Colonic mucosa (tissue), 4 donors: ENCODE measurements at regions not wholly inside any gene's neighbourhood (a gene's known extent, or its start where the extent isn't known, plus 50 kb on each side); places are given as distances from the start of the nearest gene placed in this dataset.
A peak's percentile ranks its signal among the peaks of the same experiment; 100 is the strongest.

Experiments used
- DNase-seq: peaks from one replicate; pipeline ENCODE4 v3.0.0-alpha.2; 2020
- H3K27ac ChIP-seq: fragments of 200-600 bp; one replicate; pipeline ENCODE4 v1.8.0; 2021
- H3K27me3 ChIP-seq: fragments of 200-600 bp; one replicate; pipeline ENCODE4 v1.8.0; 2021
- H3K36me3 ChIP-seq: fragments of 200-600 bp; one replicate; pipeline ENCODE4 v1.8.0; 2021
- H3K4me1 ChIP-seq: fragments of 200-600 bp; one replicate; pipeline ENCODE4 v1.8.0; 2021; ENCODE audit warnings: mild to moderate bottlenecking
- H3K4me3 ChIP-seq: fragments of 200-600 bp; one replicate; pipeline ENCODE4 v1.8.0; 2021
- H3K9ac ChIP-seq, 2 donors: one replicate each; pipeline ENCODE4 v1.7.0; 2013; ENCODE audit warnings: control low read depth in 2 of 2, low read depth in 2 of 2, low read length in 2 of 2
- H3K9me3 ChIP-seq: fragments of 200-600 bp; one replicate; pipeline ENCODE4 v1.8.0; 2021
- intact Hi-C: fragments of 100-400 bp; cut with DNase I; formaldehyde crosslinking; loops from one replicate; pipeline ENCODE4 v1.14.1; 2022
- TF ChIP-seq, protein P1 (sequence below): fragments of 200-600 bp; IDR thresholded peaks from one replicate; pipeline ENCODE4 v1.8.0; 2022; ENCODE audit warnings: antibody characterized with exemption, mild to moderate bottlenecking
- donor health status: healthy.
- donor health status: DM: no; HTN: no; CAD: no.
- donor health status: DM: no; HTN: no; CAD: no.

- H3K27ac ChIP-seq = no peak overlapping the region
- no peaks in the 10 kb centered on the region for H3K36me3 ChIP-seq
- H3K9ac ChIP-seq = no peak overlapping the region
Observed at GRCh38 chr13:99044764-99045163, 66.9 kb upstream of the DOCK9 start.

GRCh38 chr13:99045396-99045795 lies 67.5 kb upstream of the DOCK9 start:
- no peak for DNase-seq
- Histone ChIP-seq H3K9me3 (no peaks in the 10 kb centered on the region), H3K4me1 (peaks cover 8% of the 10 kb centered on the region), H3K9ac (no peak overlapping the region), H3K36me3 (no peaks in the 10 kb centered on the region), H3K4me3 (no peak overlapping the region), H3K27me3 (no peaks in the 10 kb centered on the region), H3K27ac (no peak overlapping the region)
- TF ChIP-seq, protein P1, sequence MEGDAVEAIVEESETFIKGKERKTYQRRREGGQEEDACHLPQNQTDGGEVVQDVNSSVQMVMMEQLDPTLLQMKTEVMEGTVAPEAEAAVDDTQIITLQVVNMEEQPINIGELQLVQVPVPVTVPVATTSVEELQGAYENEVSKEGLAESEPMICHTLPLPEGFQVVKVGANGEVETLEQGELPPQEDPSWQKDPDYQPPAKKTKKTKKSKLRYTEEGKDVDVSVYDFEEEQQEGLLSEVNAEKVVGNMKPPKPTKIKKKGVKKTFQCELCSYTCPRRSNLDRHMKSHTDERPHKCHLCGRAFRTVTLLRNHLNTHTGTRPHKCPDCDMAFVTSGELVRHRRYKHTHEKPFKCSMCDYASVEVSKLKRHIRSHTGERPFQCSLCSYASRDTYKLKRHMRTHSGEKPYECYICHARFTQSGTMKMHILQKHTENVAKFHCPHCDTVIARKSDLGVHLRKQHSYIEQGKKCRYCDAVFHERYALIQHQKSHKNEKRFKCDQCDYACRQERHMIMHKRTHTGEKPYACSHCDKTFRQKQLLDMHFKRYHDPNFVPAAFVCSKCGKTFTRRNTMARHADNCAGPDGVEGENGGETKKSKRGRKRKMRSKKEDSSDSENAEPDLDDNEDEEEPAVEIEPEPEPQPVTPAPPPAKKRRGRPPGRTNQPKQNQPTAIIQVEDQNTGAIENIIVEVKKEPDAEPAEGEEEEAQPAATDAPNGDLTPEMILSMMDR = no peak
- intact Hi-C loops = no loop called here

More at GRCh38 chr13:99044764-99045163, 66.9 kb upstream of the DOCK9 start:
- H3K4me1 ChIP-seq = peaks cover 8% of the 10 kb centered on the region
- H3K9me3 ChIP-seq = no peaks in the 10 kb centered on the region
- DNase-seq = no peak
- H3K4me3 ChIP-seq = no peak overlapping the region
- H3K27me3 ChIP-seq = no peaks in the 10 kb centered on the region
- intact Hi-C loops = no loop called here
- TF ChIP-seq, protein P1 = no peak

GRCh38 chr13:99046851-99047250 lies 69.0 kb upstream of the DOCK9 start:
- H3K36me3 ChIP-seq = no peaks in the 10 kb centered on the region
- no peaks in the 10 kb centered on the region for H3K27me3 ChIP-seq
- peaks cover 8% of the 10 kb centered on the region for H3K4me1 ChIP-seq
- DNase-seq = no peak
- peak overlapping the region; percentile 53 for H3K27ac ChIP-seq
- TF ChIP-seq, protein P1 = no peak
- H3K9me3 ChIP-seq = no peaks in the 10 kb centered on the region
- no peak overlapping the region for H3K9ac ChIP-seq
- intact Hi-C loops = no loop called here
- no peak overlapping the region for H3K4me3 ChIP-seq

- H3K27ac ChIP-seq = no peak overlapping the region
- H3K9me3 ChIP-seq = no peaks in the 10 kb centered on the region
- H3K36me3 ChIP-seq = no peaks in the 10 kb centered on the region
- no peaks in the 10 kb centered on the region for H3K27me3 ChIP-seq
- intact Hi-C loops = no loop called here
- peaks cover 7% of the 10 kb centered on the region for H3K4me1 ChIP-seq
- no peak overlapping the region for H3K4me3 ChIP-seq
- no peak overlapping the region for H3K9ac ChIP-seq
- TF ChIP-seq, protein P1 = no peak
- DNase-seq = no peak
Observed at GRCh38 chr13:99050983-99051488, 73.2 kb upstream of the DOCK9 start.

GRCh38 chr13:99051768-99052455 lies 74.0 kb upstream of the DOCK9 start:
- H3K27ac ChIP-seq = no peak overlapping the region
- TF ChIP-seq, protein P1 = no peak
- H3K27me3 ChIP-seq = no peaks in the 10 kb centered on the region
- no peak overlapping the region for H3K9ac ChIP-seq
- intact Hi-C loops = no loop called here
- H3K36me3 ChIP-seq = no peaks in the 10 kb centered on the region
- no peaks in the 10 kb centered on the region for H3K9me3 ChIP-seq
- peaks cover under 1% of the 10 kb centered on the region for H3K4me1 ChIP-seq
- H3K4me3 ChIP-seq = no peak overlapping the region
- no peak for DNase-seq
